Embryonic facial prominence (tissue), 1 donor: ENCODE measurements at regions not wholly inside any gene's neighbourhood (a gene's known extent, or its start where the extent isn't known, plus 50 kb on each side); places are given as distances from the start of the nearest gene placed in this dataset.

Source experiments
- DNase-seq: peaks from one replicate; pipeline ENCODE4 v3.0.0-alpha.2; 2016; ENCODE audit errors: extremely low spot score

DNA sequence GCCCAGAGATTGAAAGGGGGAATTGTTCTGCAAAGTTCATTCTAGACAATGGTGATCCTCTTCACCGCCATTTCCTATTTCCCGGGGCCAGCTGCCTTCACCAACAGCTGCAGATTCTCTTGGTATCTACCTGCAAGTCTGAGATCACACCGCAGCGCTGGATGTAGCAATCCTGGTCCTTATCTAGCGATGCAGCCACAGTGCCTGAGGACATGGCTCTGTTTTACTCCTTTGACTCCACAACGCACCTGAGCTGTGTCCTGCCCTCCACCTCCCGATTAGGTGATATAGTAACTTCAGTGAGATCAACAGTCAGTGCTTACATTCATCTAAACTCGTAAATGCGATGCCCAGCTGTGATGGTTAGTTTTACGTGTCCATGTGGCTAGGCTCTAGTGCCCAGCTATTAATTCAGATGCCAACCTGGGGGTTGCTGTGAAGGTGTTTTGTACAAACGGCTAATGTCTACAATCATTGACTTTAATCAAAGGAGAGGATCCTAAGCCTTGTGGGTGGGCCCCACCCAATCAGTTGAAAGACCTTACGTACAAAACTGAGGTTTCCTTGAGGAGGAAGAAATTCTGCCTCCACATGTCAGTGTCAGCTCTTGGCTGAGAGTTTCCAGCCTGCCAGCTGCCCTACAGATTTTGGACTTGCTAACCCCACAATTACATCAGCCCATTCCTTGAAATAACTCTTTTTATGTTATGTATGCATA lies 189.8 kb downstream of the SH3BP4 start:
- no peak for DNase-seq

DNA sequence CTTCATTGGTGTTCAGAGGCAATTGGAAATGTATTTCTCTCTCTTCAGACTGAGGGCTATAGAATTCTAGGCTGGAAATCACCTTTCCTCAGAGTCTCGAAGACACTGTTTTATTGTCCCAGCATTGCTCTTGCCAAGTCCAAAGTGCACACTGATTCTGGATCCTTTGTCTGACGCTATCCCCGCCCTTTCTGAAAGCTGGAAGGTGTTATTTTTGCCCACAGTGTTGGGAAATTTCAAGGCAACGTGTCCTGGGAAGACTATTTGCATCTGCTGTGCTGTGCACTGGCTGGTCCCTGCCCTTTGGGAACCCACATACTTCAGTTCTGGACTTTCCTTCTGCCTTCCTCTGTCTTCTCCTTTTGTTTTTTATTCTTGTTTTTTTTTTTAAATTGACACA lies 190.8 kb downstream of the SH3BP4 start:
- DNase-seq: no peak

DNA sequence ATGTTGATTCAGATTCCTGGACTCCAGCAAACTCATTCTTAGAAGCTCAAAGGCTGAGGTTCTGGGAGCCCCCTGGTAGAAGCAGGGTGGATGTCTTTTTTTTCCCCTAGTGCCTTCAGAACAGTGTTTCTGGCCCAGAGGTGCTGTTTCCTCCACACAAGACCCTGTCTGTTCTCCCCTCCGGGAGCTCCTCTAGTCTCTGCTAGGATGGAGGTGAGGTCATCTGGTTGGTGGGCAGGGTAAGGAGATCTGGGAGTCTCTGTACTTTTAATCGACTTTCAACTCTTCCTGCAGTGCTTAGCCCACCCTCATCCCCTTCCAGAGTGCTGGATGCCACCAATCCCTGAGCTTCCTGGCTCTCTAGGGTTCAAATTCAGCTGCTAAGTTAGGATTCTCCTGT lies 192.0 kb downstream of the SH3BP4 start:
- no peak for DNase-seq

DNA sequence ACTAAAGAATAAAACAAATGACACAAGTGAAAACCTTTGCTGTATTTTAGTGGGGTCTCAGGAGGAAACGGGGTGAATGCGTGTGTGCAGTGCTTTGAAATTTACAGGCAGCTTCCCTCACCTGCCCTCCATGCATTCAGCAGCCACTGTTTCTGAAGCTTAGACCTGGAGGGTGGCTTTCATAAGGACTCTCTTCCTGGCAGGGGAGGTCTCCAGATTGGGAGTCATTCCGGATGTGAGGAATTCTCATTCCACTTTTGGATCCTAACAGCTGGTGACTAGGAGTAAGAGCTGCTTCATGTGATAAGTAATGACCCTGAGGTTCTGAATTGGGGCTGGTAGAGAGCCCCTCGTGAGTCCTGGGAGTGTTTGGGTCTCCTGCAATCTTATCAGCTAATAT lies 192.5 kb downstream of the SH3BP4 start:
- DNase-seq: no peak

GRCh38 chr2:235146206-235146605 lies 194.4 kb downstream of the SH3BP4 start:
- no peak for DNase-seq

- DNase-seq: no peak
Measured at GRCh38 chr2:235146871-235147565, 195.2 kb downstream of the SH3BP4 start.

DNA sequence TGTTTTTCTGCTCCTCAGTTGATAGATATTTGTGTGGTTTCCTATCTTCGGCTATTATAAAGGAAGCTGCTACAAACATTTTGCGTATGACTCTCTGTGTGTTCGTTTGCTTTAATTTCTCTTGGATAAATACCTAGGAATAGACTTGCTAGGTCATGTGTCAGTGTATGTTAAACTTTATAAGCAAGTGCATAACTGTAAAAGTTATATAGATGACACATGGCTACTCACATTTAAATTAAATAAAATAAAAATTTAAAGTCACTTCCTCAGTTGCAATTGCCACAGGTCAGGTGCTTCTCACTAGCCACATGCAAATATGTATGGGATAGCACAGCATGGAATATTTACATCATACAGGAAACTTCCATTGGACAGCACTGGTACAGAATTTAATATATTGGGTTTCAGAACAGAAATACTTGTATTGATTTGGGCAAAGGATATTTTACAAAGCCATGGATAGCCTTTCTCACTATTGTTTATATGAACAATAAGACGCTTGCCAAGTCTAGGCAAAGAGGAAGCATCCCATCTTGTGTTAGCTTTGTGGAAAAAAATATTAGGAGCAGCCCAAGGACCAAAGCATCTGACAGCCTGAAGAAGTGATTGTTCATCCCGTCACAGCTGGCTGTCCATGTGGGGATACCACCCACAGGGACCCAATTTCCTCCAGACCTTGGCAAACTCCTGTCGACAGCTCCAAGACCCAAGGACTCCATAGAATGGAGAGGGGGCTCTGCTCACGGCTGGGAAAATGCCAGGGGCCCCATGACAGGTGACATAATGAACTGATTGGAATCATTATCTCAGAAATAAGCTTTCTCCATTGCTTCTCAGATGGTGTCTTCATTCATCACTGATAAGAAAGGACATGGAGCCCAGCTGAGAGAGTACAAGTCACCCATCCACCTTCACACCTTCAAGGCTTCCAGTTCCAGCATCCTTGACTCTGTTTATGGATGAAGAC lies 196.7 kb downstream of the SH3BP4 start:
- DNase-seq: no peak

DNA sequence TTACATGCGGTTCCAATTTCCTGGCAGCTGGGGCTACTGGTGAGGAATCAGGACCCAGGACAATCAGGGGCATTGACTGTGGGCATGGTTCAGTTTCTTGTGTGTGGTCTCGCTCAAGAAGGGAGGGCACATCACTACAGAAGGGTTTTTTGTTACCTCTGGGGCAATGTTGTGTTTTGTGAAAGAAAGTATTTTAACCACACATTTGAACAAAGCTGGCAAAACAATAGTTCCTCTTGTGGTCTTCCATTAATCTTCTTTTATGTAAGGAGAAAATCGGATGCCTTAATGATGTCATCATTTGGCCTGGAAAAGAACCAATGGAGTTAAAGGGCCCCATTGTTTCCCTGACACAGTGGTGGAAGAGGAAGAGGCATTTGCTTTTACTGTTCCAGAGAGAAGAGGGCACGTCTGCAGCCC lies 197.4 kb downstream of the SH3BP4 start:
- no peak for DNase-seq

DNA sequence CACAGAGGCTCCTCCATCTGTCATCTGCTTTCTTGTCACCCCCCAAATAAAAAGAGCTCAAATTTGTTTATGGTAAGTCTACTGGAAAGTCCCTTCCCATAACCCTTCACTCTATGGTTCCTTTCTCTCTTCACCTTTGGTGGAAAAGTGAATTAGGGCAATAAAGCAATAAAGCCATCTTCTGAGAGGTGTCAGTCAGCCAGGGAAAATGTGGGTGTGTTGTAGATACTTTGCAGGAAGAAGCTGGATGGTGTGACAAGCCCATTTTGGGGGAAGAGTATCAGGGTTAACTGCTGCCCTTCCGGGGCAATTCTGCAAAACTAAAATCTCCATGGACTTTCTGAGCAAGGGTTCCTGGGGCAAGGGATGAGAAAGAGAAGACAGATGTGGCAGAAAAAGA lies 197.9 kb downstream of the SH3BP4 start:
- DNase-seq: no peak

DNA sequence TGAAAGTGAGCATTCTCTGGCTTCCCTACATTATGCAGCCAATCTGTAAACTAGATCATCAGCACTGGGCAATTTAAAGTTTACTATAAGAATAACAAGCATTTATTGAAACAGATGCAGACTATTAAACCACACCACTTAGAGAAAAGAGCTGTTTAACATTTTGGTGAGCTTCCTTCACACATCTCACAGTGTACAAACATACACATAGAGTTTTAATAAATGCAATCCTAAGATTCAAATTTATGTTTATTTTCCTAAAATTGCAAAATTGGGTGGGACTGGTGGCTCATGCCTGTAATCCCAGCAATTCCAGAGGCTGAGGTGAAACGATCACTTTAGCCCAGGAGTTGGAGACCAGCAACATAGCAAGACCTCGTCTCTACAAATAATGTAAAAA lies 199.3 kb downstream of the SH3BP4 start:
- DNase-seq: no peak

DNA sequence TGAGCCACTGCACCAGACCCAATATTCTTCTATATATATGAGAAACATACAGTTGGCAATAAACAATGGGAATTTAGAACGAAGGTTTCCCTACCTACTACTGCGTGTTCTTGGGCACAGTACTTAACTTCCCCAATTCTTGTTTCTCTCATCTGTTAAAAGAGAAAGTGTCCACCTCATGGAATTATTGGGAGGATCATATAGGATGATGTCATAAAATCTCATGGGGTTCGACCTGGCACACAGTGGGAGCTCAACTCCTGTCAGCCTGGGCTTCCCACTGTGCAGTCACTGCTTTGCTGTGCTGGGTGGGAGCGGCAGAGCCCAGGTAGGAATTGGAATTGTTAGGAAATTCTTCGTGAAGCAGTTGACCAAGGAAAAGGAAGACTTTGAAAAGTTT lies 203.3 kb downstream of the SH3BP4 start:
- no peak for DNase-seq

GRCh38 chr2:235156055-235156454 lies 204.2 kb downstream of the SH3BP4 start:
- no peak for DNase-seq

GRCh38 chr2:235157746-235158482 lies 206.1 kb downstream of the SH3BP4 start:
- no peak for DNase-seq

- no peak for DNase-seq
Measured at GRCh38 chr2:235160281-235160810, 208.5 kb downstream of the SH3BP4 start.

GRCh38 chr2:235161565-235161964 lies 209.7 kb downstream of the SH3BP4 start:
- no peak for DNase-seq

GRCh38 chr2:235162082-235162836 lies 210.4 kb downstream of the SH3BP4 start:
- no peak for DNase-seq

GRCh38 chr2:235162837-235163197 lies 211.0 kb downstream of the SH3BP4 start:
- DNase-seq: no peak

- no peak for DNase-seq
Measured at GRCh38 chr2:235165136-235165535, 213.3 kb downstream of the SH3BP4 start.

- no peak for DNase-seq
Measured at GRCh38 chr2:235165631-235166030, 213.8 kb downstream of the SH3BP4 start.

- DNase-seq: no peak
Measured at GRCh38 chr2:235168174-235168979, 216.6 kb downstream of the SH3BP4 start.
